ENCODE measurements at regions not wholly inside any gene's neighbourhood (a gene's known extent, or its start where the extent isn't known, plus 50 kb on each side); places are given as distances from the start of the nearest gene placed in this dataset.

DNA sequence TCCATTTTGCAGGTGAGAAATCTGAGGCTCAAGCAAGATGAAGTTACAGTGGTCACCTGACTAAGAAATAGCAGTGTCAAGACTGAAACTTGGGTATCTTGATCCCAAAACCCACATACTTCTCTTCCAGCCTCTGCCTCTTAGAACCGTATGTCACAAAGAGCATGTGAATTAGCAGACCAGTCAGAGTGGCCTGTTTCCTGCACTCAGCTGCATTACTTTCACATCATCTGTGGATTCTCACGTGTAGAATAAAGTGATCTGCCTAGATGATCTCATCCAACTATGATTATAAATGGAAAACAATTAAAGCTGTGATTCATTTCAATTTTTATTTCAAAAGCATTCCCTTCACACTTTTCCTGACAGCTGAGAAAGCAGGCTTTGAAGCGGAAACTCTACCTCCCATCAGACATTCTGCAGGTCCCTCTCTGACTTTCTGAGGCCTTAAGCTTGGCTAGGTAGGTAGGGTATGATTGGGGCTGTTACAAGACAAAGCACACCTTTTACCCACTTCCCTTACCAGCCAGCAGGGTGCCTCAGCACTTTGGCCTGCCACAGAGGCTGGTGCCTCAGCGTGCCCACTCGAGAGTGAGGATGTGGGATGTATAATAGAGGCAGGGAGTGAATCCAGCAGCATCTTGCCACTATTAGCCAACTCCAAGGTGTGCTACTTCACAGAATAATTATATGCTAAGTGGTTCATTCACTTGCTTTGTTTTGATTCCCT lies 70.2 kb upstream of the PDE1C start:
- TF ChIP-seq, protein P1, sequence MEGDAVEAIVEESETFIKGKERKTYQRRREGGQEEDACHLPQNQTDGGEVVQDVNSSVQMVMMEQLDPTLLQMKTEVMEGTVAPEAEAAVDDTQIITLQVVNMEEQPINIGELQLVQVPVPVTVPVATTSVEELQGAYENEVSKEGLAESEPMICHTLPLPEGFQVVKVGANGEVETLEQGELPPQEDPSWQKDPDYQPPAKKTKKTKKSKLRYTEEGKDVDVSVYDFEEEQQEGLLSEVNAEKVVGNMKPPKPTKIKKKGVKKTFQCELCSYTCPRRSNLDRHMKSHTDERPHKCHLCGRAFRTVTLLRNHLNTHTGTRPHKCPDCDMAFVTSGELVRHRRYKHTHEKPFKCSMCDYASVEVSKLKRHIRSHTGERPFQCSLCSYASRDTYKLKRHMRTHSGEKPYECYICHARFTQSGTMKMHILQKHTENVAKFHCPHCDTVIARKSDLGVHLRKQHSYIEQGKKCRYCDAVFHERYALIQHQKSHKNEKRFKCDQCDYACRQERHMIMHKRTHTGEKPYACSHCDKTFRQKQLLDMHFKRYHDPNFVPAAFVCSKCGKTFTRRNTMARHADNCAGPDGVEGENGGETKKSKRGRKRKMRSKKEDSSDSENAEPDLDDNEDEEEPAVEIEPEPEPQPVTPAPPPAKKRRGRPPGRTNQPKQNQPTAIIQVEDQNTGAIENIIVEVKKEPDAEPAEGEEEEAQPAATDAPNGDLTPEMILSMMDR (IDR thresholded peaks at IDR 0.05; ENCODE audit: insufficient read depth, low read length, missing control alignments): no peak
- CTCF ChIA-PET: interaction anchor here (1.8 kb wide), 1 partner anchor 21 kb away, joined by 6 read pairs; no protein-coding TSS in a partner anchor
- POLR2A ChIA-PET: no interaction called here
- no peak for DNase-seq (ENCODE audit: low read depth, low spot score)
- no peak overlapping the region for H3K4me3 ChIP-seq (ENCODE audit: low read depth, low read length)

DNA sequence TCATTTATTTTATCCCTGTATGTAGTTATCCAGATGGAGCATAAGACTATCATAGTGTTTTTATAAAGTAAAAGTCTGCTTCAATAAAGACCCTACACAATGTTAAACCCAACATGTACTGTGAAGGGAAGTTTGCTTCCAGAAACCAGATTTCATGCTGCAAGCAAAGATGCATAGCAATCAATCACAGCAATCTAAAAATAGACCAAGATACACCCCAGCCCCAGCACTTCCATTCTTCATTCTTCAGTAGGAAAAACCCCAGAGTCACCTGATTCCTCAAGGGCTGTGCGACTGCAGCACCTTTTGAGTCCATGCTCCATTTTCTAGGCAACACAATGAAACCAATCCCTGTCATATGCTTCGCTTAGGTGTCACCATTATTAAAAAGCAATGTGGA lies 66.9 kb upstream of the PDE1C start:
- ChIA-PET POLR2A (no interaction called here), CTCF (no interaction called here)
- TF ChIP-seq, protein P1 (IDR thresholded peaks at IDR 0.05; ENCODE audit: insufficient read depth, low read length, missing control alignments): no peak
- DNase-seq (ENCODE audit: low read depth, low spot score): no peak
- H3K4me3 ChIP-seq (ENCODE audit: low read depth, low read length): no peak overlapping the region

DNA sequence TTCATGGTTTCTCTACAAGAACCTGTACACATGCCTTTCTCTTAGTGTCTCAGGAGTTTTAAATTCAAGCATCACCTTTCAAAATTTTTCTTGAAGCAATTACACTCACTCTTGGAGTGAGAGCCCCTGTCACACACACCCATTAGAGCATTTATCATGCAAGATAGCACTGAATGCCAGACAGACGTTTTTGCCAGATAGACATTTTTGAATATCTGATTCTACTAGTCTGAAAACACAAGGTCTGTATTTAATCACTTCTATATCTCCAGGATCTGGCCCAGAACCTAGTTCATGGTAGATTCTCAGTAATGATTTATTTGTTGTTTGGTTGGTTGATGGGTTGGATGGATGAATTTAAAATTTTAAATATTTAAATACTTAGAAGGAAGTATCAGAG lies 60.9 kb upstream of the PDE1C start:
- DNase-seq (ENCODE audit: low read depth, low spot score): no peak
- CTCF ChIA-PET: no interaction called here
- TF ChIP-seq, protein P1 (IDR thresholded peaks at IDR 0.05; ENCODE audit: insufficient read depth, low read length, missing control alignments): no peak
- no peak overlapping the region for H3K4me3 ChIP-seq (ENCODE audit: low read depth, low read length)
- POLR2A ChIA-PET: no interaction called here

DNA sequence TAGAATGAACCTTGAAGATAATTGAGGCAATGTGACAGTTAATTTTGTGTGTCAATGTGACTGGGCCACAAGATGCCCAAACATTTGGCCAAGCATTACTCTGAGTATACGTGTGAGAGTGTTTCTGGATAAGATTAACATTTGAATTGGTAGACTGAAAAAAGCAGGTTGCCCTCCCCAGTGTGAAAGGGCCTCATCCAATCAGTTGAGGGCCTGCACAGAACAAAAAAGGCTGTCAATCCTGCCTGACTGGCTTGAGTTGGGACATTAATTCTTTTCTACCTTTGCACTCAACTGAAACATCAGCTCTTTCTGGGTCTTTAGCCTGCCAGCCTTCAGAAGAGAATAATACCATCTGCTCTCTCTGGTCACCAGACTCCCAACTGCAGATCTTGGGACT lies 56.6 kb upstream of the PDE1C start:
- H3K4me3 ChIP-seq (ENCODE audit: low read depth, low read length): no peak overlapping the region
- no peak for DNase-seq (ENCODE audit: low read depth, low spot score)
- ChIA-PET CTCF (interaction anchor here (0.6 kb wide), 1 partner anchor 345 kb away, joined by 3 read pairs; no protein-coding TSS in a partner anchor), POLR2A (no interaction called here)
- TF ChIP-seq, protein P1 (IDR thresholded peaks at IDR 0.05; ENCODE audit: insufficient read depth, low read length, missing control alignments): no peak

Data from AG04449 (cell line).